T-cell (primary cell): ENCODE measurements at regions not wholly inside any gene's neighbourhood (a gene's known extent, or its start where the extent isn't known, plus 50 kb on each side); places are given as distances from the start of the nearest gene placed in this dataset.

Experiments used
- ATAC-seq, 4 experiments: fragments of 200-7000 bp in 3 of 4; fragments of 150-1000 bp in 1 of 4; cut with Tn5 transposase; replicated peaks in 1 of 4; 1 replicate in 3 of 4; 2 replicates in 1 of 4; pipeline ENCODE4 v1.10.0; 2021; ENCODE audit warnings: moderate library complexity in 3 of 4, mild to moderate bottlenecking in 2 of 4, moderate number of reproducible peaks in 1 of 4
- CTCF ChIA-PET, 2 donors: fragments of 300-600 bp; sonication (Branson Sonifier 250); formaldehyde crosslinking; loops; one replicate each; lab custom pipeline; 2022; ENCODE audit warnings: antibody characterized with exemption in 2 of 2; lab: Charles Lee
- POLR2A ChIA-PET, 2 donors: fragments of 300-600 bp; sonication (Branson Sonifier 250); formaldehyde crosslinking; loops; one replicate each; lab custom pipeline; 2022; ENCODE audit warnings: antibody characterized with exemption in 2 of 2; lab: Charles Lee
- DNase-seq, 35 experiments: peaks; one replicate each; pipeline versions ENCODE4 v3.0.0 to v3.0.0-alpha.2; 2013 to 2023
- H3K27ac ChIP-seq: one replicate; pipeline ENCODE4 v1.5.1; 2013; ENCODE audit warnings: low read length
- H3K27me3 ChIP-seq, 2 experiments: replicated peaks in 1 of 2; 1 replicate in 1 of 2; 2 replicates in 1 of 2; pipeline versions ENCODE4 v1.6.1 to v1.7.0; 2013; ENCODE audit warnings: low read length in 1 of 2, mixed read lengths in 1 of 2; ENCODE audit not compliant: control insufficient read depth in 2 of 2, insufficient read depth in 2 of 2; ENCODE audit errors: extremely low read depth in 1 of 2
- H3K36me3 ChIP-seq, 2 donors: 1 replicate in 1 of 2; 2 replicates in 1 of 2; pipeline versions ENCODE4 v1.6.1 to v1.7.0; 2013; ENCODE audit warnings: low read length in 1 of 2; ENCODE audit not compliant: control insufficient read depth in 2 of 2, insufficient read depth in 1 of 2; ENCODE audit errors: extremely low read depth in 1 of 2
- H3K4me1 ChIP-seq, 2 experiments: 1 replicate in 1 of 2; 2 replicates in 1 of 2; pipeline versions ENCODE4 v1.6.1 to v1.7.0; 2013; ENCODE audit warnings: low read length in 2 of 2, mixed read lengths in 1 of 2; ENCODE audit not compliant: insufficient read depth in 2 of 2, control insufficient read depth in 1 of 2; ENCODE audit errors: extremely low read depth in 1 of 2
- H3K4me3 ChIP-seq, 2 donors: 1 replicate in 1 of 2; 2 replicates in 1 of 2; pipeline versions ENCODE4 v1.5.1 to v1.7.0; 2013; ENCODE audit warnings: mild to moderate bottlenecking in 2 of 2, low read length in 1 of 2, moderate library complexity in 1 of 2; ENCODE audit not compliant: control insufficient read depth in 1 of 2; ENCODE audit errors: extremely low read depth in 1 of 2
- H3K9me3 ChIP-seq: 2 replicates; pipeline ENCODE4 v1.7.0; 2013
- H3K27ac Mint-ChIP-seq, 2 donors: one replicate each; pipeline ENCODE4 v1.8.0; 2020 to 2021; ENCODE audit warnings: mild to moderate bottlenecking in 2 of 2, mixed read lengths in 2 of 2
- H3K27me3 Mint-ChIP-seq, 2 donors: one replicate each; pipeline ENCODE4 v1.8.0; 2021 to 2022; ENCODE audit warnings: mixed read lengths in 2 of 2
- H3K36me3 Mint-ChIP-seq: one replicate; pipeline ENCODE4 v1.8.0; 2021; ENCODE audit warnings: mixed read lengths
- H3K4me1 Mint-ChIP-seq, 3 donors: one replicate each; pipeline ENCODE4 v1.8.0; 2020 to 2022; ENCODE audit warnings: mixed read lengths in 3 of 3, mild to moderate bottlenecking in 1 of 3
- H3K4me3 Mint-ChIP-seq, 3 donors: one replicate each; pipeline ENCODE4 v1.8.0; 2020 to 2022; ENCODE audit warnings: mild to moderate bottlenecking in 3 of 3, mixed read lengths in 3 of 3, moderate library complexity in 3 of 3
- H3K9me3 Mint-ChIP-seq, 3 donors: one replicate each; pipeline ENCODE4 v1.8.0; 2020 to 2022; ENCODE audit warnings: mixed read lengths in 3 of 3
- WGBS: methylation state at CpG from one replicate; pipeline ENCODE4 v1.1.5; 2013; ENCODE audit warnings: missing lambda C conversion rate; ENCODE audit not compliant: insufficient coverage; 5-methylcytosine and 5-hydroxymethylcytosine counted together

DNA sequence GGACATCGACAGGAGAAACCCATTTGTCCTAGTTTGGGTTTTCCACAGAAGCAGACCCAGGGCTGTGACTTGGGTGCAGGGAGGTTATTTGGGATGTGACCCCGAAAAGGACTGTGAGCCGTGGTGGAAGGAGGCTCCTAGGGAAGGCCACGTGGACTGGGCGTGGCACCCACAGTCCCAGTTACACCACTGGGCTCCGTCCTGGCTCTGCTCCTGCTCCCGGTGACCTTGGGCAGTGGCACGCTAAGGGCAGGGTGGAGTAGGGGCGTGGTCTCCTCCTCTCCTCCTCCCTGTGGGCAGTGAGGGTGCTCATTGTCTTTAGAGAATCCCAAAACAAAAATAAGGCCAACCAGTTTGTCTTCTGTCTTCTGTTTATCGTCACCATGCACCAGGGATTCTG lies 190.1 kb downstream of the GADD45G start:
- no peaks in the 10 kb centered on the region for H3K27me3 Mint-ChIP-seq
- ATAC-seq (no peak), DNase-seq (no peak)
- H3K36me3 ChIP-seq = no peaks in the 10 kb centered on the region
- no peak overlapping the region for H3K27ac ChIP-seq
- H3K4me3 Mint-ChIP-seq = no peak overlapping the region
- no peaks in the 10 kb centered on the region for H3K27me3 ChIP-seq
- H3K4me1 ChIP-seq = no peaks in the 10 kb centered on the region
- no peak overlapping the region for H3K4me3 ChIP-seq
- no peaks in the 10 kb centered on the region for H3K9me3 ChIP-seq
- WGBS = 83% methylated on average over 4 of the region's 10 CpGs
- CTCF ChIA-PET = interaction anchor here in 1 of 2 donors (0.6 kb wide), 1 partner anchor 351 kb away, joined by 3 read pairs; no protein-coding TSS in a partner anchor
- POLR2A ChIA-PET = no interaction called here
- H3K27ac Mint-ChIP-seq = no peak overlapping the region
- H3K9me3 Mint-ChIP-seq = no peaks in the 10 kb centered on the region
- no peaks in the 10 kb centered on the region for H3K36me3 Mint-ChIP-seq
- peaks cover 0 to 10% (median 0%) of the 10 kb centered on the region in 3 donors for H3K4me1 Mint-ChIP-seq

- no peak overlapping the region for H3K27ac ChIP-seq
- H3K4me1 Mint-ChIP-seq = peaks cover 0 to 7% (median 0%) of the 10 kb centered on the region in 3 donors
- 84% methylated on average over 3 of the region's 10 CpGs for WGBS
- H3K4me1 ChIP-seq = no peaks in the 10 kb centered on the region
- no peaks in the 10 kb centered on the region for H3K27me3 ChIP-seq
- no peaks in the 10 kb centered on the region for H3K36me3 ChIP-seq
- ChIA-PET POLR2A (no interaction called here), CTCF (interaction anchor here in 1 of 2 donors (0.6 kb wide), 1 partner anchor 350 kb away, joined by 3 read pairs; no protein-coding TSS in a partner anchor)
- no peaks in the 10 kb centered on the region for H3K36me3 Mint-ChIP-seq
- DNase-seq (no peak), ATAC-seq (no peak)
- no peaks in the 10 kb centered on the region for H3K27me3 Mint-ChIP-seq
- no peak overlapping the region for H3K27ac Mint-ChIP-seq
- no peak overlapping the region for H3K4me3 Mint-ChIP-seq
- H3K9me3 Mint-ChIP-seq = no peaks in the 10 kb centered on the region
- no peaks in the 10 kb centered on the region for H3K9me3 ChIP-seq
- no peak overlapping the region for H3K4me3 ChIP-seq
Observed at GRCh38 chr9:89795538-89796195, 190.9 kb downstream of the GADD45G start.

DNA sequence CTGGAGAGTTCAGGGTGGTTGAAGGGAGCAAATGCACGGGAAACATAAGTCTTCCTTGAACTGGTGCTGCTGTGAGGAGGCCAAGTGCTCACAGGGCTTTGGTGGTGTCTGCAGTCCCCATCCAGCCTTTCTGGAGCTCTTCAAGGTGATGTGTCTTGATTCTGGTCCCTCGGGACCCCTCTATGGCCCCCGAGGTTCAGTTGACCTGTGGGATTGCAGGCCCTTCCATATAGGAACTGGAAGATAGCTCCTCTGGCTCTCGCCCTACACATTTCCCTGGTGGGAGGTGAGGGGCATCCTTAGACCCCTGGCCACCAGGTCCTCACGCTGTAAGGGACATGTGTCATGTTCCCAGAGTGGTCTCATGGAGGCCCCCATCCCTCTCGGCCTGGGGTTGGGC lies 191.8 kb downstream of the GADD45G start:
- H3K4me1 Mint-ChIP-seq = peaks cover 0 to 4% (median 0%) of the 10 kb centered on the region in 3 donors

GRCh38 chr9:89797255-89797654 lies 192.4 kb downstream of the GADD45G start:
- no peak overlapping the region for H3K27ac ChIP-seq
- 97% methylated on average over 10 of the region's 11 CpGs for WGBS
- no peaks in the 10 kb centered on the region for H3K36me3 ChIP-seq

More for the DNA sequence above, 191.8 kb downstream of the GADD45G start:
- ChIA-PET POLR2A (no interaction called here), CTCF (no interaction called here)
- Histone ChIP-seq H3K27me3 (no peaks in the 10 kb centered on the region), H3K27ac (no peak overlapping the region), H3K36me3 (no peaks in the 10 kb centered on the region), H3K9me3 (no peaks in the 10 kb centered on the region), H3K4me3 (no peak overlapping the region), H3K4me1 (no peaks in the 10 kb centered on the region)
- ATAC-seq (no peak), DNase-seq (no peak)
- WGBS = 71% methylated on average over 5 of the region's 6 CpGs
- Mint-ChIP-seq H3K27ac (no peak overlapping the region), H3K36me3 (no peaks in the 10 kb centered on the region), H3K9me3 (no peaks in the 10 kb centered on the region), H3K27me3 (no peaks in the 10 kb centered on the region), H3K4me3 (no peak overlapping the region)

DNA sequence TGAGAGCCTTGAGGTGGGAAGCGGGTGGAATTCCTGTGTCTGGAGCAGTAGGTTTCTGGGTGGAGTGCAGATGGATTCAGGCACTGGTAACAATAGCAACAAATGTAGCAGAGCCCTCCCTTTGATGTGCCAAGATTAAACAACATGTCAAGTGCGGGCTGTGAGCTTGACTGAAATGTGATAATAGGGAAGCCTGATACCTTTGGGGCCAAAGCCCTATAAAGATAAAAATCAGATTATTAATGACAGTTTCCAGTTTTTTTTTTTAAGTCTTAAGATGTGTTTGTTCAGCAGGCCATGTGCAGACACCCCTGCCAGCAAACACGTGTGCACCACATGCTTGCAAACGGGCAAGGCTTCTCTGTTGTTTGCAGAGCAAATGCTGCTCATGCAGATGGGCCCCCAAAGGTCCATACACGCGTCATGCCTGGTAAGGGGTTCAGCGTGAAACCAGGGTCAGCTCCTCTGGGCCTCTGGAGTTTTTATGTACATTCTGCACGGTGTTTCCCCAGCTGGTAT lies 193.2 kb downstream of the GADD45G start:
- no peaks in the 10 kb centered on the region for H3K9me3 Mint-ChIP-seq
- ATAC-seq (no peak), DNase-seq (no peak)
- WGBS = 91% methylated on average over 6 of the region's 8 CpGs
- no peak overlapping the region for H3K4me3 Mint-ChIP-seq
- H3K36me3 Mint-ChIP-seq = no peaks in the 10 kb centered on the region
- CTCF ChIA-PET = interaction anchor here in 1 of 2 donors (0.7 kb wide), 1 partner anchor 18 kb away, joined by 3 read pairs; no protein-coding TSS in a partner anchor
- Histone ChIP-seq H3K9me3 (no peaks in the 10 kb centered on the region), H3K27me3 (peaks cover 0 to 3% of the 10 kb centered on the region in 2 experiments), H3K4me3 (no peak overlapping the region), H3K27ac (no peak overlapping the region), H3K36me3 (no peaks in the 10 kb centered on the region), H3K4me1 (no peaks in the 10 kb centered on the region)
- H3K27ac Mint-ChIP-seq = no peak overlapping the region
- POLR2A ChIA-PET = no interaction called here
- H3K4me1 Mint-ChIP-seq = peaks cover 0 to 4% (median 0%) of the 10 kb centered on the region in 3 donors
- H3K27me3 Mint-ChIP-seq = peaks cover 0 to 2% of the 10 kb centered on the region in 2 donors

More at GRCh38 chr9:89797255-89797654, 192.4 kb downstream of the GADD45G start:
- Mint-ChIP-seq H3K27me3 (peaks cover 0 to under 1% of the 10 kb centered on the region in 2 donors), H3K4me1 (peaks cover 0 to 4% (median 0%) of the 10 kb centered on the region in 3 donors), H3K36me3 (no peaks in the 10 kb centered on the region), H3K9me3 (no peaks in the 10 kb centered on the region), H3K27ac (no peak overlapping the region), H3K4me3 (no peak overlapping the region)
- POLR2A ChIA-PET = no interaction called here
- H3K27me3 ChIP-seq = peaks cover 0 to 3% of the 10 kb centered on the region in 2 experiments
- CTCF ChIA-PET = interaction anchor here in 1 of 2 donors (0.7 kb wide), 1 partner anchor 19 kb away, joined by 3 read pairs; no protein-coding TSS in a partner anchor
- no peaks in the 10 kb centered on the region for H3K9me3 ChIP-seq
- H3K4me3 ChIP-seq = no peak overlapping the region
- ATAC-seq = no peak
- no peaks in the 10 kb centered on the region for H3K4me1 ChIP-seq
- DNase-seq = no peak

GRCh38 chr9:89798547-89799120 lies 193.8 kb downstream of the GADD45G start:
- POLR2A ChIA-PET = no interaction called here
- CTCF ChIA-PET = no interaction called here
- H3K36me3 Mint-ChIP-seq = no peaks in the 10 kb centered on the region

More at GRCh38 chr9:89798547-89799120, 193.8 kb downstream of the GADD45G start:
- Mint-ChIP-seq H3K9me3 (no peaks in the 10 kb centered on the region), H3K27ac (no peak overlapping the region), H3K4me3 (no peak overlapping the region), H3K27me3 (peaks cover 2 to 3% of the 10 kb centered on the region in 2 donors), H3K4me1 (peaks cover 0 to 4% (median 0%) of the 10 kb centered on the region in 3 donors)
- Histone ChIP-seq H3K27me3 (peaks cover 0 to 3% of the 10 kb centered on the region in 2 experiments), H3K4me1 (no peaks in the 10 kb centered on the region), H3K4me3 (no peak overlapping the region), H3K27ac (no peak overlapping the region), H3K36me3 (no peaks in the 10 kb centered on the region), H3K9me3 (no peaks in the 10 kb centered on the region)
- DNase-seq (no peak), ATAC-seq (no peak)
- WGBS = 100% methylated on average over 2 of the region's 4 CpGs
